NCI-H187 treated with DMSO at 0.1 percent for 48 hours (cell line): ENCODE measurements at regions not wholly inside any gene's neighbourhood (a gene's known extent, or its start where the extent isn't known, plus 50 kb on each side); places are given as distances from the start of the nearest gene placed in this dataset.

Experiments
- DNase-seq: peaks from one replicate; lab custom pipeline; 2025; lab: John Stamatoyannopoulos, UW

DNA sequence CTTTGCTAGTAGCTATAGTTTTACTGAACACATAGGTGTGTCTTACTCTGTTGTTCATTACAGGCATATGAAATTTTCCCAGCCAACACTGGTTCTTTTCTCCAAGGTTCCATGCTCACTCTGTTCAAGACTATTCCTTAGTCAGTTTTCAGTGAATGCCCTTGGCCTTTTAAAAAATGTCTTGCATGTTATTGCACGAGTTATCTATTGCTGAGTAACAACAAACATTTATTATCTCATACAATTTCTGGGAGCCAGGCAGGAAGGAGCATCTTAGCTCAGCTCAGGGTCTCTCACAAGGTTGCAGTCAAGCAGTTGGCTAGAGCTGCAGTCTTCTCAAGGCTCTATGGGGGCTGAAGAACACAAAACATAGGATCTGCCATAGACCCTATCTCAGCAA is 223.5 kb downstream of the BTG1 start:
- no peak for DNase-seq

DNA sequence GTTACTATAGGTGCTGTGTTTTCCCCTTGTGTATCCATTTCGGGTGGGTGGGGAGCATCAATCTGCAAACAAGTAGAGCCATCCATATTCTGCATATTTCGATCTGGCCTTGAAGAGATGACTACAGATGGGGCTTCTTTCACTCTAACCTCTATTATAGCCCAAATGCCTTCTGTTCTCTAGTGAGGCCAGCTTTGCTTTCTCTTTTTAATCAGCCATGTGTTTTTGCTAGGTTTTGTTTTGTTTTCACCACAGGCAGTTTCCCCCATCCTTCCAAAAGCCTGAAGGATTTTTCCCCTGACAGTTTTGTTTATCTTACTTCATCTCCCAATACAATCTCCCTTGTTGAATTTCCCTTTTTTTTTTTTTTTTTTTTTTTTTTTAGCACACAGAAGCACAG is 224.1 kb downstream of the BTG1 start:
- no peak for DNase-seq

DNA sequence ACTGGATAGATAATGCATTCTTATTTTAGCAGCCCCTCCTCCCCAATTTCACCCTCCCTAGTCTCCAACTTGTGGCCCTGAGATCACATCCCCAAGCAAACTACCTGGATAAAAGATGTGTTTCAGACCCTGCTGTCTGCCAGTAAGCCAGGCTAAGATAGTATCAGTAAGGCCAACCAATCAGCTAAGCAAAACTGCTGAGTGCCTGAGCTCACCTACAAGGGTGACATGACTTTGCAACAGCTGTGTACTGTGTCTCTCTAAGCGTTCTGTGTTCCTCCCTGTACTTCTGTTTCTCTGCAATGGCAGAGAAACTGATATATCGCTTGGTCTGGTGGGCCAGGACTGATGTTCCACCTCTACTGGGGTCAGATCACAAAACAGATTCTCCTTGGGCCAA is 224.9 kb downstream of the BTG1 start:
- no peak for DNase-seq

DNA sequence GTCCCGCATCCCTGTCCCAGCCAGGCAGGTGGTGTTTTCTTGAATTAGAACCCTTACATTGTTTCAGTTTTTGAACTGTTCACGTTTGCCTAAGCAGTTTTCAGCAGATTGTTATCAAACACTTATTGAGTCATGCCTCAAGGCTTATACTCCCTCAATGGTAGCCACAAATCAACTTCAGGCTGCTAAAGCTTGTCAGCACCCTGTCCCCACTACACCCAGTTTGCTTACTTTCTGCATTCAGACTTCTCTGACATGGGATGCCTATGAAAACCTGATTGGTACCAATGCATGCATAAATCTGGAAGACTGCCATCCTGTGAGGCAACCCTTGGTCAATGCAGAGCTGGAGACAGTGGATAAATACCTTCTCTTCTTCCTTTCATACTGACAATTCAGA is 225.4 kb downstream of the BTG1 start:
- DNase-seq = no peak

DNA sequence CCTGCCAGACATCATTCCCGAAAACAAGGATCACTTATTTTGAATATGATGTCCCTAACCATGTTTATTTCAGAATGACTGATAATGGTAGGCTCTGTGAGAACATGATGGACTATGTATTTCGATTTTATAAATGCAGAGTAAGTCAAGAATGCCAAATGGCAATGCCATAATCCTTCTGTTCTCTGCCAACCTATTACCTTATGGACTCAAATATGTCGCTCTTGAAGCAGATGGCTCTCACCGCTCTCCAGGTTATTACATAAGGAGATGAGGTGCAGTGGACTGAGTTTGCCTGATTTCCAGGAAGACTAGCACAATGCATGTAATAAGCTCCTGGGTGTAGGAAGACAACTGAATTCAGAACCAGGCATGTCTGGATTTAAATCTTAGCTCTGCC is 227.2 kb downstream of the BTG1 start:
- DNase-seq = no peak

DNA sequence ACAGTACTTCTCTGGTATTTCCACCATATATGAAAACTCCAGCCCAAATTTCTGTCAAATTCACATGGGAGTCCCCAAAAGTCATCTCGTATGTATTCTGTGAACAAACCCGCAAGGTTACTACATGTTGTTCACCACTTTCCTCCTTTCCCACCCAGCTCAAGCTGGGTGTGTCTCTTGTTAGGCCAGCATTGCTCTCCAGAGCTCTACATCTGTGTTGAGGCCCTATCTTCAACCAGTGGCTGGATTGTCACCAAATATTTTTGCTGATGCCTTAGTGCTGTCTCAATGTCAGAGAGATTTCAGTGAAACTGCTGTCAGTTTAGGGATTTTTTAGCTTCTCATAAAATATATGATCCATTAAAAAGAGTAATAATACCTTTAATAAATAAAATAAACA is 230.9 kb downstream of the BTG1 start:
- DNase-seq = no peak

DNA sequence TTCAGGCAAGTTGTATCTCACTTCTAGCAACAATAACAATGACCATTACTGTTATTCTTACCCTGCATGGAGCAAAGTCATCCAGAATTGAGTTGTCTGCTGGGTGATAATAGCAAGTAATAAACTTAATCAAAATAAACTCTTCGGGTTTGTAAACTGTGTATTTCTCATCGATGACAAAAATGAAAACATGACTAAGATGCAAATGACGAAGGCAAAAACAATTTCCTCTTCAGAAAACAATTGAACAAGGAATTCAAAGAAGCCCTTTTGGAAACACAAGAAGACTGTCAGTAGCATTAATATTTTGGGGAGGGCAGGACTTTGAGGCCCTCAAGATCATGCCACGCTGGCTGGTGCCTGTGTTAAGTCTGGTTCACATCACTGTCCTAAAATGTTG is 232.0 kb downstream of the BTG1 start:
- DNase-seq = no peak

DNA sequence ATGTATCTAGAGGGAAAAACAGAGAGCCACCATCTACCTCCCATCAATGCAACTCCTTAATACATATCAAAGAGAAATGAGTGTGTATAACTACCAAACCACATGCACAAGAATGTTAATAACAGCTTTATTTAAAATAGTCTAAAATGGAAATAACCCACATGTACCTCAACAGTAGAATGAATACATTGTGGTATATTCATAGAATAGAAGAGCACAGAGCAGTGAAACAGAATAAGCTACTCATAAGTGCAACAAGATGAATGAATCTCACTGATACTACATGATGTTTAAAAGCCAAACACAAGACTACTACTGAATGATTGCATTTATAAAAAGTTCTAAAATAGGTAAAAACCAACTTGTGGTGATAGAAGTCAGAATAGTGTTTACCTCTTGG is 232.5 kb downstream of the BTG1 start:
- DNase-seq = no peak

DNA sequence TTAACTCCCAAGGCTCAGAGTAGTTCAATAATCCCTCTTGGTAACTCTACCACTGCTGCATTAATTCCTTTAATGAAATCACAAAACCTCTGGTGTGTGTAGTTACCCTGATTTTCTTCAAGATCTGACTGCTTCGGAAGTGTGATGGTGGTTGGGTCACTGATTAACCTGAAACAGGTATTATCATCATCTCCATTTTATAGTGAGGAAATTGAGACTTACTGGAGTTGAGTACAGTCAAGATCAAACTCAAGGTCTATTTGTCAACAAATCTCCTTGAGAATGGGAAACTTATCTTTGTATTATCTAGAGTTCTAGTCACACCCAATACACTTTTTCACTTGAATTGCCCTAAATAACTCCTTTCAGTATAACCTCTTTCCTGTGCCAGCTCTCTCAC is 233.5 kb downstream of the BTG1 start:
- DNase-seq = no peak

DNA sequence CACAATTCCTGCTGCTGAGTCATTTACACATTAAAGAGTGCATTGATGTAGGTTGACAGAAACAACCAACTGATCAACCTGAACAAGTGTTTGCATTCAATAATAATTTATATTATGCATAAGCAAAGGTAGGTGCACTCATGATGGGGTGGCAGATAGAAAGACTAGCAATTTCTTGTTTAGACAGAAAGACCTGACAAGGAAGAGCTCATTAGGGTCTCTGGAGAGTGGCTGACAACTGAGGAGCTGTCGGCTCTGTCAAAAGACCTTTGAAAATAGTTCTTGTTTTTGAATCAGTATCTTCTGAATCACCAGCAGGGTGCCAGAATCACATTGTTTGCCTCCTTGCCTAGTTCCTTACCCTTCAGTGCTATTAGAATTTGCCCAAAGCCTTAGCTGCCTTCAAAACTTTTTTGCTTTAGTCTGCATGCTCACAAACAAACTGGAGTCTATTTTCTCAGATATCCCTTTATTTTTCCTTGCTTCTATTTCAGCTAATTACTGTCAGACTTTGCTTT is 234.7 kb downstream of the BTG1 start:
- no peak for DNase-seq

DNA sequence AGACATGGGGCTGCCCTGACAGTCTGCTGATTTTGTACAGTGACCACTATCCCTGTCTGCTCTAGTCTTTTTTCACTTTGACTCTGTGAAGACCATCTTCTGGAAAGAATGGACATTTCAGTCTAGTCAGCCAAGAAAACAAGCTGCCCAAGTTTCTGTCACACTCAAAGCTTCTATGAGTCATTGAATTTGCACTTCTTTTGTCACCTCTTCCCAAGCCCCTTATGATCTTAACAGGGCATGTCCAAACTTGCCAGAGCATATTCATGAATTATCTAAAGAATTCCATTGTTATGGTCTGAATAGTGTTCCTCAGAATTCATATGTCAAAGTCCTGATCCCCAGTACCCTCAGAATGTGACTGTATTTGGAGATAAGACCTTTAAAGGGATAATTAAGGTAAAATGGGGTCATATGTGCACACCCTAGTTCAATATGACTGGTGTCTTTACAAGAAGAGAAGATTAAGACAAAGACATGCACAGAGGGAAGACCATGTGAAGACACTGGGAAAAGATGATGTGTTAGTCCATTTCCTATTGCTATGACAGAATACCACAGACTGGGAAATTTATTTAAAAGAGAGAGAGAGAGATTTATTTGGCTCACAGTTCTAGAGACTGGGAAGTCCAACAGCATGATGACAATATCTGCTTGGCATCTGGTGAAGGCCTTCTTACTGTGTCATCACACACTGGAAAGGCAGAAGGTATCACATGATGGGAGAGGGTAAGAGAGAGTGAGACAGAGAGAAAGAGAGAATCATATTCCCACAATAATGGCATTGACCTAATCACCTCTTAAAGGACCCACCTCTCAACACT is 242.6 kb downstream of the BTG1 start:
- no peak for DNase-seq

DNA sequence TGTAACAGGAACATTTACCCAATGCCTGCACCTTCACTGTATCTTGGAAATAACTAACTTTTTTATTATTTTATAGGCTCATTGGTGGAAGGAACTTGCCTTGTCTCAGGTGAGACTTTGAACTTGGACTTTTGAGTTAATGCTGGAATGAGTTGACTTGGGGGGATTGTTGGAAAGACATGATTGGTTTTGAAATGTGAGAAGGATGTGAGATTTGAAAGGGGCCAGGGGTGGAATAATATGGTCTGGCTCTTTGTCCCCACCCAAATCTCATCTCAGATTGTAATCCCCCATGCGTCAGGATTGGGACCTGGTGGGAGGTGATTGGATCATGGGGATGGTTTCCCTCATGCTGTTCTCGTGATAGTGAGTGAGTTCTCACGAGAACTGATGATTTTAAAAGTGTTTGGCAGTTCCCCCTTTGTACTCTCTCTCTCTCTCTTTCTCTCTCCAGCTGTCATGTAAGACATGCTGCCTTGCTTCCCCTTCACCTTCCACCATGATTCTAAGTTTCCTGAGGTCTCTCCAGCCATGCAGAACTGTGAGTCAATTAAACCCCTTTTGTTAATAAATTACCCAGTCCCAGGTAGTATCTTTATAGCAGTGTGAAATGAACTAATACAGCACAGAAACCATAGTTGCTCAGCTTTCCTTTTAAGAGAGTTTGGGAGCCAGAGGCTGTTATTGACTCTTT is 244.1 kb downstream of the BTG1 start:
- no peak for DNase-seq

DNA sequence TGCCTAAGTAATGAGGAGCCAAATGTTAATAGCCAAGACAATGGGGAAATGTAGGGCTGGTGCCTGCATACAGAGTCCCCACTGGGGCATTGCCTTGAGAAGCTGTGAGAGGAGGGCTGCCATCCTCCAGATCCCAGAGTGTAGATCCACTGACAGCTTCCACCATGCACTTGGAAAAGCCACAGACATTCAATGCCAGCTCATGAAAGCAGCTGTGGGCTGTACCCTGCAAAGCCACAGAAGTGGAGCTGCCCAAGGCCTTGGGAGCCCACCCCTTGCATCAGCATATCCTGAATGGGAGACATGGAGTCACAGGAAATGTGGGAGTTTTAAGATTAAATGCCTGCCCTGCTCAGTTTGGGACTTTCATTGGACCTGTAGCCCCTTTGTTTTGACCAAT is 244.7 kb downstream of the BTG1 start:
- no peak for DNase-seq

DNA sequence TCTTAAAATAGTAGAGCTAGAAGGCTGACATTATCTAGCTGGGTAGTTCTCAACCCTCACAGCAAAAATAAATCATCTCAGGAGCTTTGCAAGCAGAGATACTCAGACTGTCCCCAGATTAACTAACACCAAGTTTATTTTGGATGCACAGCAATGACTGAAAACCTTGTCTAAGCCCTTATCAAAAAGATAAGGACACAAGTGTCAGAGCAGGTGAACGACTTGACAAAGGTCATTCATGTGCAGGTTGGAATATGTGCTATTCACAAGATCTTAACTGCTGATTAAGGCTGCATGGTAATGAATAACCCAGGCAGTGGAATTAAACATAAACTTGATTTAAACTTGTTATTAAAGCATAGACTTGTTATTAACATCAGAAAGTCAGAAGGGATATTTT is 246.6 kb downstream of the BTG1 start:
- no peak for DNase-seq

DNA sequence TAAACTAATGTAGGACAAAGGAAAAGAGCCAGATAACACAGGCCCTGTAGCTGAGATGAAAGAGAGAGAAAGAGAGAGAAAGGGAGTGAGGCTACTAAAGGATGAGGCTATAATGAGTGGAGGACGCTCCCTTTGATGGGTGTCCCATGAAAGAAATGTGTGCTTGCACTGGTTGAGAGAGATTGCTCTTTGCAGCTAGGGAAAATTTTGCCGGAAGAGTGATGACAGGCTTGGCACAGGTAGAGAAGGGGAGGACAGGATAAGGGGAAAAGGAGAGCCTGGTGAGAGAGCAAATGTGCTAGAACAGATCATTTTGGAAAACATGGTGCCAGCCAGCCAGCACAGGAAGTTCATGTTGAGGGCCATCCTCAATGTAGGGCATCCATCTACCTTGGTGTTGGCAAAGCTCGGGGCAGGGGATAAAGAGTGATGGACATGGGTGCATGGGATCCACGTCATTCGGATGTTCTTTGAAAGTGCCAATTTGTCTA is 248.6 kb downstream of the BTG1 start:
- DNase-seq = no peak

DNA sequence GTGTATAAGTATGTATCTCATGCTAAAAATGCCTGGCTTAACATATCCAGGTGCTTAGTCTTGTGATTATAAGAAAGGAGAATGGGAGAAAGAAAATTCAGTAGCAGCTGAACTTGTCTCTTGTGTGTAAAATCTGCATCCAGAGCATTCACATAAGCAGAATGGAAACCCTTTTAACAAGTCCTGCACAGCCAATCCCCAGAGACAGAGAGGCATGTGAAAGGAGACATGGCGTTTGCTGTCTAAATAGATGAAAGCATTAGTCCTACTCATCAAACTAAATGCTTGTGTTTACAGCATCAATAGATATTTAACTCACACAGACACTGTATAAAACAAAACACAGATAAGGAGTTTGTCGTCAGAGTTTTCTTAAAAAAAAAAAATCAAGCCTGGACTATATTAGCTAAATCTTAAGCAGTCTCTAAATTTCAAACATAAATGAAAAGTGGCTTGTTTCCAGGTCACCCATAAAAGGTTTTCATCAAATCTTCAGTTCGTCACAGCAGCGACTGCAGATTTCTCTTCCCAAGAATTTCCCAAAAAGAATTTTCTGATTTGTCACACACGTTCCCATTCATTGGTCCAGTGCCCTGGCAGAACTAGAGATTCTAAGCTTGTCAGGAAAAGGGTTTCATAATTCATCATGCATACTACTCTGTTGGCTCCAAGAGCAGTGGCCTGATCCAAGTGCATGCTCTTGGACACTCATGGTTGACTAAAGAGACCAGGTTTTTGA is 249.2 kb downstream of the BTG1 start:
- no peak for DNase-seq

DNA sequence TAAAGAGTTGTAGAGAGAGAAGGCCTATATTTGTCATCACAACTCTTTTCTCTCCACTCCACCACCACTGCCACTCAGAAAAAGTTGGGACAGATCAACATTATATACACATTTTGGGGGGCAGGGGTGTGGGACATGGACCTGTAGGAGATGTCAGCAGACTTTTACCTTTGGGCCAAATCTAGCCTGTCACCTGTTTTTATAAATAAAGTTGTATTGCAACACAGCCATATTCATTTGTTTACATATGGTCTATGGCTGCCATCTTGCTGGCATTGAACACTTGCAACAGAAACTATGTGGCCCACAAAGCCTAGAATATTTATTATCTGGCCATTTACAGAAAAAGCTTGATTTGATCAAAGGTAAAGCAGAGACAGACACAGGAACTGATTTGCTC is 250.7 kb downstream of the BTG1 start:
- DNase-seq = no peak

DNA sequence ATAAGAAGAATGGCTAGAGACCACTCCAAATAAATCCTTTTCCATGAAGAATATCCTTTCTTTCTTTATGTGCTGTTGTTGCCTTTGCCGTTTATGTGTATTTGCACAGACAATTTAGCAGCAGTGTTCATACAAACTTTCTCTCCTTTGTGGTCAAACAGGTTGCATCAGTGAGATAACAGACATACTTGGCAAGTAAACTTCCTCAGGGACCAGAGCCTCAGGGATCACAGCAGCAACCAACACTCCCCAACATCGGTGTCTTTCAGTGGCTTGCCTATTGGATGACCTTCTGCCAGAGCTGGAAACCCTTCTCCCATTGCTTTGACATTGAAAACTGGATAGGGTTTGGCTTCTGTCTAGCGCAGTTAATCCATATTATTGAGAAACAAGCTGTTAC is 252.2 kb downstream of the BTG1 start:
- DNase-seq = no peak

DNA sequence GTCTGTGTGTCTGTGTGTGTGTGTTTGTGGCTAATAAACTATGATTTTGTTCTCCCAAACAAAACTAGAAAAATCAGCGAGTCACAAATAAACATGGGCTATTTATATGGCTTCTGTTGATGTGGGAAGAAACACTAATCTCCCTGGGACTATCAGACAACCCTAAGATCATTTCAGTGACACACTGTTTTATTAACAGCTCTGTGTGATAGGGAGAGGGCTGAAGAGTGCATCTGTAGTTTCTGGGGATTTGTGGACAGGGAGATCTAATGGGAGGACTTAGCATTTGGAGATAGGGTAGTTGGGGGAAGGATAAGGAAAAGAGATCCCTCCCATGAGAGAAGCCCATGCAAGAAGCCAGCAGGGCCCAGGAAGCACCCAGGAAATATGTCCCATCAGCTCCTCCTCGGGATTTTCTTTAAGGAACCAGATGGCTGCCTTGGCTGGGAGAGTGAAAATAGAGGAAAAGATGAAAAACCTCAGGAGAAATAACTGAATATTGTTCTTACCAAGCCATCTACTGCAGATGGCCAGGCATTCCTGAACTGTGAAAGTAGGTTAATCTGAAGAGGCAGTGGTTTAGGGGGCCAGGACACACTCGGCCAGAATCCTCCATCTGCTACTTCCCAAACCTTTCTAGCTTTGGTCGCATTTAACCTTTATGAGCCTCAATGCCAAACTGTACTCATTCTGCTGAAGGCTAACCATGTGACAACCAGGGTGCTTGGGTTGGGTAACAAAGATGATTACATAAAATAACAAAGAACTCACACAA is 253.4 kb downstream of the BTG1 start:
- no peak for DNase-seq

DNA sequence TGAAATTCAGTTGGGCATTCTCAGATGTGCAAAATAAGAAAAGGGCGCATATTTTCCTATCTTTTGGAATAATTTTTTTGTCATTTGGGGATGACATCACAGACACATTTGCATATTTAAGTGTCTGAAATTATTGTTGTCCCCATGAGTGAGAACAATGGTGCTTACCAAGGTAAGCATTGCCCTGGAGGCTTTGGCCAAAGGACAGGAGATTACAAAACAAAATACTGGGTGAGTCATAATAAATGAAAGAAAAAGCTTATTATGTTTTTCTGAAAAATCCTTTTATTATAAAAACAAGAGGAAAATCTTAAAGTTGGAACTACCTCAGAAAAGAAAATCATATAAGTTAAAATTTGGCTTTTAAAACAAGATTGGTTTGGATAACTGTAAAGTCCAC is 254.9 kb downstream of the BTG1 start:
- DNase-seq = no peak

DNA sequence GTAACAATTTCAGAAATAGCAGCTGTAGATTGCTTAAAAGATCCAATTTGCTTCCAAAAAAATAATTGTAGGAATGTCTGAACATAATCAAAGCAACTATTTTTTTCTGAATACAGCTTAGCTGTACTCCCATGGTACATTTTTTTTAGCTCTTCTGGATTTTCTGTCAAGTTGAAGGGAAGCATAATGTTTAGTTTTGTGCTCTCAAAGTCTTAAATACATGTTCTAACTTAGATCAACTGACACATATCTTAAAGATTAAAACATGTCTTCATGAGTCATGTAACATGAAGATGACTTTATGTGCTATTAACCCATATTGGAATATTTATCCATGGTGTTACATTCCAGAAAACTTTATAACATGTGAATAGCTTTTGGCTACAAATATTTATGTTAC is 255.7 kb downstream of the BTG1 start:
- DNase-seq = no peak

DNA sequence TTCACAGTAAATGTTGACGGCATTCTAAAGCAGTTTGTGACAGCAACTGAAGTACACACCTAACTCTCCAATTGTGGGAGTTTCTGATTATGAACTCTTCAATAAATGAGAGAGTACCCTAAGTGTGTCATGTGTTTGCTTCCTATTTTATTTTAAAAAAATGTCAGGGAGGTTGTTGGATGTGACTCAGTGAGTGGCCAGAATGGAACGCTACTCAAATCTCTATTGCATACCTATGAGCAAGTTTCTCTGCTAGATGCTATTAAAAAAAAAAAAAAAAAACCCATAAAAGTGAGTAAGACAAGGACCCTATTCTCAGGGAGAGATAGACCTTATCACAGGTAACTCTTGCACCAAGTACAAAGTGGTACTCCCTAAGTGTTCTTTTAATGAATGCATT is 256.6 kb downstream of the BTG1 start:
- no peak for DNase-seq
